ENCODE measurements at regions not wholly inside any gene's neighbourhood (a gene's known extent, or its start where the extent isn't known, plus 50 kb on each side); places are given as distances from the start of the nearest gene placed in this dataset.
"Not testable (repeated sequence)": the region's sequence is repeated elsewhere in the genome, so short reads cannot be mapped to it uniquely, and the experiment has no call there.

- Histone ChIP-seq H3K9me3 (ENCODE audit: insufficient read depth, low read depth, low read length) (no peaks in the 10 kb centered on the region; the same call in 1 of the 2 replicates), H3K4me2 (ENCODE audit: low read depth, low read length, poor library complexity, severe bottlenecking) (no peak overlapping the region), H3K27me3 (ENCODE audit: insufficient read depth, low read length, poor library complexity, severe bottlenecking) (no peaks in the 10 kb centered on the region), H3K4me3 (ENCODE audit: low read length, poor library complexity, severe bottlenecking) (no peak overlapping the region), H3K9ac (ENCODE audit: low read depth, low read length, poor library complexity, severe bottlenecking) (no peak overlapping the region), H3F3A (ENCODE audit: low read depth) (no peaks in the 10 kb centered on the region), H3K4me1 (ENCODE audit: insufficient read depth, low read length, poor library complexity, severe bottlenecking) (no peaks in the 10 kb centered on the region), H3K36me3 (ENCODE audit: insufficient read depth, low read length) (no peaks in the 10 kb centered on the region), H4K20me1 (ENCODE audit: insufficient read depth, low read length, poor library complexity, severe bottlenecking) (no peaks in the 10 kb centered on the region), H3K9me2 (replicated peaks; ENCODE audit: low read depth, low read length) (no peaks in the 10 kb centered on the region), H3K79me2 (ENCODE audit: insufficient read depth, low read length) (no peaks in the 10 kb centered on the region), H2AFZ (ENCODE audit: low read length) (no peak overlapping the region)
- TF ChIP-seq CTCF (conservative IDR thresholded peaks at IDR 0.05; ENCODE audit: low read length) = no peak
- no peak for TF ChIP-seq EZH2phosphoT487 (IDR thresholded peaks at IDR 0.05; ENCODE audit: borderline replicate concordance)
Observed at GRCh38 chr1:101371259-101371658, 134.4 kb downstream of the S1PR1 start.

- H3K4me1 ChIP-seq (ENCODE audit: insufficient read depth, low read length, poor library complexity, severe bottlenecking) = peaks cover 5% of the 10 kb centered on the region
- no peaks in the 10 kb centered on the region for H3K79me2 ChIP-seq (ENCODE audit: insufficient read depth, low read length)
- no peak overlapping the region for H3K4me2 ChIP-seq (ENCODE audit: low read depth, low read length, poor library complexity, severe bottlenecking)
- H3K27me3 ChIP-seq (ENCODE audit: insufficient read depth, low read length, poor library complexity, severe bottlenecking) = no peaks in the 10 kb centered on the region
- H3K9me3 ChIP-seq (ENCODE audit: insufficient read depth, low read depth, low read length) = no peaks in the 10 kb centered on the region; the same call in 1 of the 2 replicates
- H3K4me3 ChIP-seq (ENCODE audit: low read length, poor library complexity, severe bottlenecking) = no peak overlapping the region
- H4K20me1 ChIP-seq (ENCODE audit: insufficient read depth, low read length, poor library complexity, severe bottlenecking) = no peaks in the 10 kb centered on the region
- H3F3A ChIP-seq (ENCODE audit: low read depth) = no peaks in the 10 kb centered on the region
- no peak overlapping the region for H3K9ac ChIP-seq (ENCODE audit: low read depth, low read length, poor library complexity, severe bottlenecking)
- no peaks in the 10 kb centered on the region for H3K9me2 ChIP-seq (replicated peaks; ENCODE audit: low read depth, low read length)
- H3K36me3 ChIP-seq (ENCODE audit: insufficient read depth, low read length) = no peaks in the 10 kb centered on the region
- TF ChIP-seq CTCF (conservative IDR thresholded peaks at IDR 0.05; ENCODE audit: low read length) (no peak), EZH2phosphoT487 (IDR thresholded peaks at IDR 0.05; ENCODE audit: borderline replicate concordance) (no peak)
- H2AFZ ChIP-seq (ENCODE audit: low read length) = no peak overlapping the region
Observed at GRCh38 chr1:101373570-101373969, 136.8 kb downstream of the S1PR1 start.

- not testable (repeated sequence) for H3K36me3 ChIP-seq (ENCODE audit: insufficient read depth, low read length); H3K79me2 ChIP-seq (ENCODE audit: insufficient read depth, low read length); H2AFZ ChIP-seq (ENCODE audit: low read length); H3K4me3 ChIP-seq (ENCODE audit: low read length, poor library complexity, severe bottlenecking); H3K9me2 ChIP-seq (replicated peaks; ENCODE audit: low read depth, low read length); H3K27me3 ChIP-seq (ENCODE audit: insufficient read depth, low read length, poor library complexity, severe bottlenecking); H3K9ac ChIP-seq (ENCODE audit: low read depth, low read length, poor library complexity, severe bottlenecking); H3K4me2 ChIP-seq (ENCODE audit: low read depth, low read length, poor library complexity, severe bottlenecking); H4K20me1 ChIP-seq (ENCODE audit: insufficient read depth, low read length, poor library complexity, severe bottlenecking); H3F3A ChIP-seq (ENCODE audit: low read depth); H3K9me3 ChIP-seq (ENCODE audit: insufficient read depth, low read depth, low read length)
- H3K4me1 ChIP-seq (ENCODE audit: insufficient read depth, low read length, poor library complexity, severe bottlenecking) = peaks cover 24% of the 10 kb centered on the region
Observed at GRCh38 chr1:101375448-101375847, 138.6 kb downstream of the S1PR1 start.

All from Loucy (cell line).